Esophagus (tissue), 2 donors: ENCODE measurements at regions not wholly inside any gene's neighbourhood (a gene's known extent, or its start where the extent isn't known, plus 50 kb on each side); places are given as distances from the start of the nearest gene placed in this dataset.

ENCODE experiments used
- H3K27ac ChIP-seq, 2 donors: one replicate each; pipeline ENCODE4 v1.5.1; 2013; ENCODE audit warnings: low read depth in 2 of 2, mild to moderate bottlenecking in 2 of 2, inconsistent platforms in 1 of 2, low read length in 1 of 2, moderate library complexity in 1 of 2
- H3K27me3 ChIP-seq, 2 donors: one replicate each; pipeline ENCODE4 v1.6.1; 2013; ENCODE audit warnings: low read length in 2 of 2, control low read depth in 1 of 2, mild to moderate bottlenecking in 1 of 2; ENCODE audit not compliant: insufficient read depth in 2 of 2, control insufficient read depth in 1 of 2
- H3K36me3 ChIP-seq, 2 donors: one replicate each; pipeline ENCODE4 v1.6.1; 2013; ENCODE audit warnings: low read length in 1 of 2; ENCODE audit not compliant: control insufficient read depth in 2 of 2, insufficient read depth in 2 of 2
- H3K4me1 ChIP-seq, 2 donors: one replicate each; pipeline ENCODE4 v1.6.1; 2013; ENCODE audit warnings: low read length in 1 of 2; ENCODE audit not compliant: control insufficient read depth in 2 of 2, insufficient read depth in 2 of 2
- H3K4me3 ChIP-seq, 2 donors: one replicate each; pipeline ENCODE4 v1.5.1; 2013; ENCODE audit warnings: low read length in 2 of 2, mild to moderate bottlenecking in 2 of 2, low read depth in 1 of 2, moderate library complexity in 1 of 2
- H3K9me3 ChIP-seq, 2 donors: one replicate each; pipeline ENCODE4 v1.6.1; 2013; ENCODE audit warnings: mild to moderate bottlenecking in 2 of 2, low read depth in 1 of 2, low read length in 1 of 2, moderate library complexity in 1 of 2; ENCODE audit not compliant: control insufficient read depth in 2 of 2, insufficient read depth in 1 of 2
- WGBS, 2 donors: extraction: QIAGEN DNeasy Blood & Tissue Kit; methylation state at CpG; one replicate each; pipeline ENCODE4 v1.1.7; 2013; 5-methylcytosine and 5-hydroxymethylcytosine counted together
- donor health status: healthy with polysubstance abuse.
- donor health status: Bipolar disorder and iron deficiency.

DNA sequence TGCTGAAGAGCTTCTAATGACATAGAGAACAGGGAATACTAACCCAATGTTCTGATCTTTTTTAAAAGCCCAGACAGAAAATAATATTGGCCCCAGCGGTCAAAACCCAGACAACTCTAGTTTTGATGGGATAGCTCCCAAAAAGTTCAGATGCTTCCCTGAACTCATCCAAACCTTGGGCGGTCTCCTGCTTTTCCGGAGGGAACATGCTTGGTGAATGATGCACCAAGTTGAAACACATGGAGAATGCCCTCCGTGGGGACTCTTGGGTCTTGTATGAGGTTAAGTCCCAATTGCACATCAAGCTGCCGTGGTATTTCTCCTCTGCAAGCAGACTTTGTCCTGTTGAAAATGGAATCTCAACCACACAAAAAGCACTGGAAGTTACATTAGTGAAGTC lies 120.7 kb upstream of the CTAGE1 start:
- Histone ChIP-seq H3K4me3 (no peak overlapping the region), H3K27ac (no peak overlapping the region), H3K9me3 (no peaks in the 10 kb centered on the region), H3K27me3 (no peaks in the 10 kb centered on the region), H3K36me3 (no peaks in the 10 kb centered on the region), H3K4me1 (peaks cover 0 to 3% of the 10 kb centered on the region in 2 donors)
- WGBS, 2 donors, result 79 to 81% methylated on average over 5 of the region's 5 CpGs

DNA sequence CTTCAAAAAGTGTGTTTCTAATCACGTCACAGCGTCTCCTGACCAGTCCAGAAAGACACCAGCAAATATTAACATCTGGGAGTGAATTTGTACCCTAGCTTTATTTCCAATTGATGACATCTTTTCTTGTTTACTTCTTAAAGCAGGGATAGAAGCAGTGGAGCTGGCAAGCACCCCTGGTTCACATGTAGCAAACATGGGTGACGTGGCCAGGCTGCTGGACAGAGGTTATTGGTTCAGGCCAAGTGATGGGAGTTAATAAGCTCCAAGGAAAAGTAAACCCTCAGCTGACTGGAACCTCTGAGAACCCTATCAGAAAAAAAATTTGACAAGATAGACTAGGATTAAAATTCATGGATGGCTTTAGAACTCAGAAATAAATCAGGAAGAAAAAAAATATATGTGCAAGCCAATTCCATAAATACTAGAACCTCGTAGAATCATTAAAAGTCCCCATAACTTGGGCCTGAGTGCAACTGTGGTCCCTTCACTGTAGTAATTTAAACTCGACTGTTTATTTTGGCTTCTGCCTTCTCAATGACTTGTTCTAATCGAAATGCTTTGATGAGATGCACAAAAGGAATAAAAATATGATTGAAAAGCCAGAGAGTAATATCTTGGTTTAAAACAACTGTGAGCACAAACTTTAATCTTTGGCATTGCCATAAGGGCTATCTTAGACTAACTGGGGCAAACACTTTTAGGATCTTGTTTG lies 121.5 kb upstream of the CTAGE1 start:
- H3K27ac ChIP-seq, result no peak overlapping the region
- no peaks in the 10 kb centered on the region for H3K36me3 ChIP-seq
- H3K4me3 ChIP-seq, result no peak overlapping the region
- H3K9me3 ChIP-seq, result no peaks in the 10 kb centered on the region
- peaks cover 0 to 5% of the 10 kb centered on the region in 2 donors for H3K4me1 ChIP-seq
- no peaks in the 10 kb centered on the region for H3K27me3 ChIP-seq
- WGBS, 2 donors, result 69 to 80% methylated on average over 6 of the region's 6 CpGs

DNA sequence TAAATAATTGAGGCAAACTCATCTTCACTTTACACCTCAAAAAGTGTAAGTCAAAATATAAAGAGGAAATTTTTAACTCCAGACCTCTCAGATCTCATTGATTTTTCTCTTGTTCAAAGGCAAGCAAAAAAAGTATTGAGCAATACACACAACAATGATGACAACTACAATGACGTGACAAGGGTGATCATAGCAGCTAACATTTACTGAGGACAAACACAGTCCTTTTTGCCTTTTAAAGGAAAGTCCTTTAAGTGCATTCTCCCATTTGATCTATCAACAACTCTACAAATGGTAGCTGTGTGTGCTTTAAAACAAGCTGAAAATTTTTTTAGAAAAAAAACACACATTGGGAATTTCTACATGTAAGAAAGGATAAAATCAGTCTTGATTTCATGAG lies 123.5 kb upstream of the CTAGE1 start:
- peaks cover 0 to 5% of the 10 kb centered on the region in 2 donors for H3K4me1 ChIP-seq
- no peaks in the 10 kb centered on the region for H3K36me3 ChIP-seq

DNA sequence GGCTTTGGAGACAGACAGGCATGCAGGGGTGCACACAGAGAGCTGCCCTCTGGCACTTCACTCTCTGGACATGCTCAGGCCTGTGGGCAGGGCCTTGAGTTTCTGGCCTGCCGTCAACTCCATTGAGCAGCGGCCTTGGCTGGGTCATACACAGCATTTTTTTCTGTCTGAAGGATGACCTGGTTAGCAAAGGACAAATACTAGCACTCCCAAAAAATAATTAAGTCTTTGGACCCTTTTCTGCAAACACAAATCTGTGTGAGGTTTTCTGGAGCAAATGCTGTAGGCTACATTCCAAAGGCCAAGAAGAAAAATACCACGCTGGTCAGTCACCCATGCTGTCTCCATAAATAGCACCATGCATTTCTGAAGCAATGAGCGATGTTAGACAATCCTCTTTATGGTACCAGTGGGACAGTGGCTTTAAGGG lies 124.7 kb upstream of the CTAGE1 start:
- no peaks in the 10 kb centered on the region for H3K27me3 ChIP-seq
- 52 to 58% methylated on average over 4 of the region's 4 CpGs for WGBS, 2 donors
- no peak overlapping the region for H3K4me3 ChIP-seq
- H3K9me3 ChIP-seq, result no peaks in the 10 kb centered on the region
- no peak overlapping the region for H3K27ac ChIP-seq
- H3K36me3 ChIP-seq, result no peaks in the 10 kb centered on the region
- peaks cover 0 to 5% of the 10 kb centered on the region in 2 donors for H3K4me1 ChIP-seq

More for the DNA sequence above, 123.5 kb upstream of the CTAGE1 start:
- Histone ChIP-seq H3K4me3 (no peak overlapping the region), H3K27me3 (no peaks in the 10 kb centered on the region), H3K27ac (no peak overlapping the region), H3K9me3 (no peaks in the 10 kb centered on the region)
- 70 to 82% methylated on average over 1 of the region's 1 CpG for WGBS, 2 donors

DNA sequence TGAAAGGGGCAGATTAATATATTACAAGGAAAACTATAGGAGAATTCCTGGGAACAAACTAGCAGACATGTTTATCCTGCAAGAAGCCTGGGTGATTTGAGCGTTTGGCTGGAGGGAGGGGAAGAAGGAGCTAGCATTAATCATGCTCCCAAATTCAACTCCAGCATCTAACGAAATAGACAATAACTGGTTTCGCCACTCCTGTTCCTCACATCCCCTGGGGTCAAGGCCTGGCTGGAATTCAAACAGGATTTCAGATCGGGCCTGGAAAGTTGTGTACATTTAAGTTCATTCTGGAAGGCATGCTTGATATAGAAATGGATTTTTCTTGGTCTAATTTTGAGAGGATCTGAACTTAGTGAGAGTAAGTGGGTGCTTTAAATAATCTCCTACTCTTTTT lies 126.1 kb upstream of the CTAGE1 start:
- 32 to 41% methylated on average over 4 of the region's 4 CpGs for WGBS, 2 donors
- Histone ChIP-seq H3K4me3 (no peak overlapping the region), H3K36me3 (no peaks in the 10 kb centered on the region), H3K9me3 (no peaks in the 10 kb centered on the region), H3K4me1 (peaks cover 0 to 7% of the 10 kb centered on the region in 2 donors), H3K27ac (no peak overlapping the region), H3K27me3 (no peaks in the 10 kb centered on the region)

DNA sequence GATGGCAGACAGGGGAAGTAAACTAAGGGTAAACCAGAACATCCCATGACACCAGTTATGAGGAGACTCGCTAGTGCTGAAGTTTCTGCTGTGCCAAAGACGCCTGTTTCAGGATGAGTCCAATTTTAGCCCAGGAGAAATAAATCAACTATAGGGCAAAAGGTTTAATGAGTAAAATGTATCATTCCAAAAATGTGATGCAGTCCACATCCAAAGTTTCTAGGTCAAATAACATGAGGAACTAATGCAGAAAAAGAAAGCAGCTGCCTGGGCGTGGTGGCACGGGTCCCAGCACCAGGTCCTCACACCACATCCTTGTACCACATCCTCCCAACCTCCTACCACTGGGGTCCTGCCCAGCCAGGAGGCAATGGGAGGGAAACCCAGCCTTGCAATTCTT lies 126.9 kb upstream of the CTAGE1 start:
- H3K9me3 ChIP-seq, result no peaks in the 10 kb centered on the region
- 72% methylated on average over 4 of the region's 4 CpGs for WGBS, 2 donors
- no peak overlapping the region for H3K27ac ChIP-seq
- H3K36me3 ChIP-seq, result no peaks in the 10 kb centered on the region
- H3K27me3 ChIP-seq, result no peaks in the 10 kb centered on the region
- no peak overlapping the region for H3K4me3 ChIP-seq
- peaks cover 0 to 7% of the 10 kb centered on the region in 2 donors for H3K4me1 ChIP-seq

DNA sequence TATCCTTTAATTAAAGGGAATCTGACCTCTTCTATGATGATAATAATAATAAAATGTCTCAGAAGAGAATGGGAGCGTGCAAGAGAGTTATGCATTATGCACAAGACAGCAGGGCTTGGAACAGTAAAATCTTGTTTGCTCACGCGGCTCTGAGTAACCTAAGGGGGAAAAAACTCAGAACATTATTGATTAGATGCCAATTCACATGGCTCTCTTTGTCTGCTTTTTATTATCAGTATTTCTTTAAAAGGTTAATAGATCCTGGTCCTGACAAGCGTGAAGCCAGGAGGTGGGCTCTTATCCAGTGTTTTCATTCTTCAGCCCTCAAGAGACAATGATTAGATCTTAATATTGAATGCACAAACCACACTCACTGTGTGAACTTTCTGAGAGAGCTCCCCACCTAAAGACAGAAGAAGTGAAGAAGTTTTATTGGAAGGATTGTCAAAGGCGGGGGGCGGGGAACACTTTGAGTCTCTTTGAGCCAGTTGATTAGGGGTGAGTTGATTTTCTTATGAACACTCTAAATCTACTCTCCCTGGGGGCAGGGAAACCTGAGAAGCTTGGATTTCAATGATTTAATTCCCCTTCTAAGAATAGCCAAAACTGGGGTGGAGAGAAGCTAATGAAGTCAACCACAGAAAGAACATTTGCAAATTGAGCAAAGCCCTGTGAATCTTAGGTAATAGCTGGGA lies 127.5 kb upstream of the CTAGE1 start:
- no peak overlapping the region for H3K27ac ChIP-seq
- no peaks in the 10 kb centered on the region for H3K9me3 ChIP-seq
- peaks cover 0 to 7% of the 10 kb centered on the region in 2 donors for H3K4me1 ChIP-seq
- H3K36me3 ChIP-seq, result no peaks in the 10 kb centered on the region
- whole genome bisulfite sequencing, 2 donors, result 70 to 77% methylated on average over 6 of the region's 6 CpGs
- H3K27me3 ChIP-seq, result no peaks in the 10 kb centered on the region
- no peak overlapping the region for H3K4me3 ChIP-seq

DNA sequence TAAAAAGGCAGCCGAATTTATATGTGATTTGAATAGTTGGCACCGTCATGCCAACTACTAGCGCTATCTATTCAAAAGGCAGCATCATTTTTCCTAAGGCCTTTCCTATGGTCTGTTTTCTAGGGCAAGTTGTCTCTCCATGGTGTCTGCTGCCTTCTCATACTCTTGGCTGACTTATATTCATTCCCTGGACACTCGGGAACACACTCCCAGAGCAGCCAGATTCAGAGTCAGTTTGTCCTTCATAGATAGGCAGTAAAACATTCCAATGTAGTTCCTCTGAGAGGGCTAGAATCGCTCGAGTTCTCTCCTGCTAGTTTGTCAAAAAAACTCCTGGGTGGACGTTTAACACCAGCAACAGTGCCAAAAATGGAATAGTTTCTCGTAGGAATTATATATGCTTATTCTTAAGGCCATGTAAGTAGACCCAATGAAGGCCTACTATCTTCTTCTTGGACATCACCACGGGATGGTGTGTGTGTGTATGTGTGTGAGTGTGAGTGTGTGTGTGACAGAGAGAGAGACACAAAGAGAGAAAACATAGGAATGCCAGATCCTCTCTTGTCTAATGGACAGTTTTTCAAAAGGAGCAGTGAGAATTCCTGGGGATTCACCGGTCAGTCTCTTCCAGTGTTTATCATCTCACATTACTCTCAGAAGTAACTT lies 129.3 kb upstream of the CTAGE1 start:
- H3K4me3 ChIP-seq, result no peak overlapping the region
- H3K4me1 ChIP-seq, result peaks cover 0 to 7% of the 10 kb centered on the region in 2 donors
- no peaks in the 10 kb centered on the region for H3K36me3 ChIP-seq
- H3K27me3 ChIP-seq, result no peaks in the 10 kb centered on the region
- H3K9me3 ChIP-seq, result no peaks in the 10 kb centered on the region
- WGBS, 2 donors, result 72 to 75% methylated on average over 10 of the region's 10 CpGs
- no peak overlapping the region for H3K27ac ChIP-seq

DNA sequence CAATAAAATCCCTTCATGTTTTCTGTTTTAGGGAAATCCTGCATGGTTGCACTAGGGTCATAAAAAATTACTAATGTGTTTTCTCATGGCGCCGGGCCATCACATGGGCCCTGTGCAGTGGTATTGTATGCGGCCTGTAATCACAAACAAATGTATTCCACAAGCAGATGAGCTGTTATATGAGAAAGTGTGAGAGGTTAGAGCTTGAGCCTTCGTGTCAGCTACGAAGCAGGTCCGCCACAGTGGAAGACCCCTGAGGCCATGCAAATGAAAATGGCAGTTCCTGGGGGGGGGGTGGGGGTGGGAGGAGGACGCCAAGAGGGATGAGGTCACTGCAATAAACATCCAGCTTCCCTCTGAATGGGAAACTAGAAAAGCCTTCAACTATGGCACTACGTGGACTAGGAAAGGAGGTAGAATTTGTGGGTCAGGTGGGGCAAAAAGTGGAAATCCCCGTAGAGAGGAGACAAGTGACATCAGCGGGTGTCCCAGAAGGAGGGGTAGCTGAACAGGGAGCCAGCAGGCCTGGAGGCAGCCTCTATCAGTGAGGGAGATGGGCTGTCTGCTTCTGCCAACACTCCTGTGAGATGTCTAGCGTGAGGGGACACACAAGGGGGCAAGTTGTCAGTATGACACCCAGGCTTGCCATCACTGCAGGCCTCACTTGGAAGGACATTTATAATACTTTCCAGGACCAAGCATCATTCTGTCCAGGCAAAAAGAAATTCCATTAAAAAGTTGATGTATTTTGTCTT lies 130.3 kb upstream of the CTAGE1 start:
- Histone ChIP-seq H3K27ac (no peak overlapping the region), H3K4me1 (peaks cover 0 to 4% of the 10 kb centered on the region in 2 donors), H3K9me3 (no peaks in the 10 kb centered on the region), H3K27me3 (no peaks in the 10 kb centered on the region), H3K4me3 (no peak overlapping the region), H3K36me3 (no peaks in the 10 kb centered on the region)
- WGBS, 2 donors, result 79 to 85% methylated on average over 11 of the region's 11 CpGs
